Loucy (cell line): ENCODE measurements at regions not wholly inside any gene's neighbourhood (a gene's known extent, or its start where the extent isn't known, plus 50 kb on each side); places are given as distances from the start of the nearest gene placed in this dataset.
"Not testable (repeated sequence)": the region's sequence is repeated elsewhere in the genome, so short reads cannot be mapped to it uniquely, and the experiment has no call there.

Experiments used
- H2AFZ ChIP-seq: fragments of 200-600 bp; sonication (generic); 2 replicates; pipeline ENCODE4 v1.6.0; 2016; ENCODE audit warnings: antibody characterized with exemption, mild to moderate bottlenecking, low read length, moderate library complexity
- H3F3A ChIP-seq: fragments of 200-600 bp; 2 replicates; pipeline ENCODE4 v1.6.0; 2016; ENCODE audit warnings: antibody characterized with exemption, low read depth, mild to moderate bottlenecking
- H3K27me3 ChIP-seq: fragments of 200-600 bp; sonication (generic); 2 replicates; pipeline ENCODE4 v1.6.1; 2014; ENCODE audit warnings: low read length, mild to moderate bottlenecking; ENCODE audit not compliant: insufficient read depth, poor library complexity, severe bottlenecking
- H3K36me3 ChIP-seq: fragments of 200-600 bp; sonication (generic); 2 replicates; pipeline ENCODE4 v1.6.1; 2016; ENCODE audit warnings: low read length; ENCODE audit not compliant: insufficient read depth
- H3K4me1 ChIP-seq: fragments of 200-600 bp; sonication (generic); 2 replicates; pipeline ENCODE4 v1.5.1; 2014; ENCODE audit warnings: low read length, mild to moderate bottlenecking; ENCODE audit not compliant: insufficient read depth, poor library complexity, severe bottlenecking
- H3K4me2 ChIP-seq: fragments of 200-600 bp; sonication (generic); 2 replicates; pipeline ENCODE4 v1.6.0; 2014; ENCODE audit warnings: antibody characterized with exemption, low read length, low read depth, mild to moderate bottlenecking; ENCODE audit not compliant: poor library complexity, severe bottlenecking
- H3K4me3 ChIP-seq: fragments of 200-600 bp; sonication (generic); 2 replicates; pipeline ENCODE4 v1.5.1; 2014; ENCODE audit warnings: low read length, mild to moderate bottlenecking, mixed read lengths; ENCODE audit not compliant: poor library complexity, severe bottlenecking
- H3K79me2 ChIP-seq: fragments of 200-600 bp; sonication (generic); 2 replicates; pipeline ENCODE4 v1.6.1; 2014; ENCODE audit warnings: low read length; ENCODE audit not compliant: insufficient read depth
- H3K9ac ChIP-seq: fragments of 200-600 bp; sonication (generic); 2 replicates; pipeline ENCODE4 v1.6.0; 2014; ENCODE audit warnings: mild to moderate bottlenecking, low read depth, low read length, moderate library complexity; ENCODE audit not compliant: poor library complexity, severe bottlenecking
- H3K9me2 ChIP-seq: fragments of 200-600 bp; sonication (generic); replicated peaks from 2 replicates; pipeline ENCODE4 v1.6.1; 2016; ENCODE audit warnings: low read depth, low read length, mixed read lengths
- H3K9me3 ChIP-seq: fragments of 200-600 bp; sonication (generic); 2 replicates; pipeline ENCODE4 v1.6.1; 2014; ENCODE audit warnings: mild to moderate bottlenecking, antibody characterized with exemption, low read length, low read depth; ENCODE audit not compliant: insufficient read depth
- H4K20me1 ChIP-seq: fragments of 200-600 bp; sonication (generic); 2 replicates; pipeline ENCODE4 v1.6.0; 2014; ENCODE audit warnings: antibody characterized with exemption, low read length, mild to moderate bottlenecking; ENCODE audit not compliant: insufficient read depth, poor library complexity, severe bottlenecking
- CTCF ChIP-seq: fragments of 200-600 bp; sonication (generic); conservative IDR thresholded peaks from 2 replicates; pipeline ENCODE4 v1.5.1; 2014; ENCODE audit warnings: mild to moderate bottlenecking, antibody characterized with exemption, low read length
- EZH2phosphoT487 ChIP-seq: fragments of 200-600 bp; IDR thresholded peaks from 2 replicates; pipeline ENCODE4 v1.6.1; 2018; ENCODE audit warnings: antibody characterized with exemption, mild to moderate bottlenecking, moderate library complexity, borderline replicate concordance

GRCh38 chr16:59826767-59827166 is 1092.7 kb upstream of the GOT2 start:
- H3K9ac ChIP-seq, result no peak overlapping the region
- TF ChIP-seq EZH2phosphoT487, result no peak
- TF ChIP-seq CTCF, result no peak
- no peaks in the 10 kb centered on the region for H3K9me2 ChIP-seq
- H3K27me3 ChIP-seq, result no peaks in the 10 kb centered on the region
- no peaks in the 10 kb centered on the region for H3K4me1 ChIP-seq
- H2AFZ ChIP-seq, result no peak overlapping the region
- H3K36me3 ChIP-seq, result no peaks in the 10 kb centered on the region
- H3K4me3 ChIP-seq, result no peak overlapping the region
- H3K4me2 ChIP-seq, result no peak overlapping the region
- H3K79me2 ChIP-seq, result no peaks in the 10 kb centered on the region
- no peaks in the 10 kb centered on the region for H4K20me1 ChIP-seq
- no peaks in the 10 kb centered on the region for H3F3A ChIP-seq
- no peaks in the 10 kb centered on the region for H3K9me3 ChIP-seq

GRCh38 chr16:59809488-59809887 is 1075.4 kb upstream of the GOT2 start:
- not testable (repeated sequence) for H3K36me3 ChIP-seq, H3K9me2 ChIP-seq, H3K9ac ChIP-seq, H3K79me2 ChIP-seq, H2AFZ ChIP-seq, H3K4me1 ChIP-seq, H3K27me3 ChIP-seq, H3F3A ChIP-seq, H3K9me3 ChIP-seq, H4K20me1 ChIP-seq, H3K4me2 ChIP-seq, H3K4me3 ChIP-seq

- no peaks in the 10 kb centered on the region for H3K9me3 ChIP-seq
Measured at GRCh38 chr16:59783191-59783590, 1049.1 kb upstream of the GOT2 start.

More at GRCh38 chr16:59783191-59783590, 1049.1 kb upstream of the GOT2 start:
- no peaks in the 10 kb centered on the region for H4K20me1 ChIP-seq
- H3K4me2 ChIP-seq, result no peak overlapping the region
- no peak overlapping the region for H3K4me3 ChIP-seq
- no peaks in the 10 kb centered on the region for H3K79me2 ChIP-seq
- H3K36me3 ChIP-seq, result no peaks in the 10 kb centered on the region
- H3K27me3 ChIP-seq, result no peaks in the 10 kb centered on the region
- 0 out of 2 replicates have a peak, but pooled peaks cover 3% of the 10 kb centered on the region for H3K9me2 ChIP-seq
- H2AFZ ChIP-seq, result no peak overlapping the region
- no peaks in the 10 kb centered on the region for H3K4me1 ChIP-seq
- TF ChIP-seq CTCF (no peak), EZH2phosphoT487 (no peak)
- H3F3A ChIP-seq, result no peaks in the 10 kb centered on the region
- H3K9ac ChIP-seq, result no peak overlapping the region
